ENCODE measurements at regions not wholly inside any gene's neighbourhood (a gene's known extent, or its start where the extent isn't known, plus 50 kb on each side); places are given as distances from the start of the nearest gene placed in this dataset.
A peak's percentile ranks its signal among the peaks of the same experiment; 100 is the strongest.

DNA sequence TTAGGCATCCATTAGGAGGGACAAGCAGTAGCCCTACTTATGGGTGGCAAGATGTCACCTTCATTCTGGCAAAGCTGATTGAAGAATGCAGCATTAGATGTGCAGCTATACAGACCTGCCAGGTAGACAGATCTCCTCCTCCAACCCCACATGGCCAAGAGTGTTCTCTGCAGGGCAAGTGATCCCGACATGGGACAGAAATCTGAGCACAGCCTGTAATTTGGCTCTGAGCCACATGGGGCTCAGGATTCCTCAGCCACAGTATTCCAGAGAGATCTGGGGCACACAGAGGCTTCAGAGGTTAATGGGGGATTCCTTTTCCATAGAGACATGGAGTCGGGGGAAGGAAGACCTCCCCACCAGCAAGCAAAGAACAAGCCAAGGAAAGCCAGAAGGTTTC, 58.7 kb upstream of the GDF10 start (continued):
- TF ChIP-seq ZNF391 (tag by site-specific recombination; IDR thresholded peaks at IDR 0.05; ENCODE audit: borderline replicate concordance, low read depth) (no peak), ZNF664 (tag by site-specific recombination; IDR thresholded peaks at IDR 0.05) (no peak), YY2 (tag by site-specific recombination; IDR thresholded peaks at IDR 0.05) (no peak)
- TF ChIP-seq, protein P1, sequence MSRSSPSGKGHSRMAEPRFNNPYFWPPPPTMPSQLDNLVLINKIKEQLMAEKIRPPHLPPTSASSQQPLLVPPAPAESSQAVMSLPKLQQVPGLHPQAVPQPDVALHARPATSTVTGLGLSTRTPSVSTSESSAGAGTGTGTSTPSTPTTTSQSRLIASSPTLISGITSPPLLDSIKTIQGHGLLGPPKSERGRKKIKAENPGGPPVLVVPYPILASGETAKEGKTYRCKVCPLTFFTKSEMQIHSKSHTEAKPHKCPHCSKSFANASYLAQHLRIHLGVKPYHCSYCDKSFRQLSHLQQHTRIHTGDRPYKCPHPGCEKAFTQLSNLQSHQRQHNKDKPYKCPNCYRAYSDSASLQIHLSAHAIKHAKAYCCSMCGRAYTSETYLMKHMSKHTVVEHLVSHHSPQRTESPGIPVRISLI (tag by site-specific recombination; IDR thresholded peaks at IDR 0.05) = no peak
- TF ChIP-seq, protein P2, sequence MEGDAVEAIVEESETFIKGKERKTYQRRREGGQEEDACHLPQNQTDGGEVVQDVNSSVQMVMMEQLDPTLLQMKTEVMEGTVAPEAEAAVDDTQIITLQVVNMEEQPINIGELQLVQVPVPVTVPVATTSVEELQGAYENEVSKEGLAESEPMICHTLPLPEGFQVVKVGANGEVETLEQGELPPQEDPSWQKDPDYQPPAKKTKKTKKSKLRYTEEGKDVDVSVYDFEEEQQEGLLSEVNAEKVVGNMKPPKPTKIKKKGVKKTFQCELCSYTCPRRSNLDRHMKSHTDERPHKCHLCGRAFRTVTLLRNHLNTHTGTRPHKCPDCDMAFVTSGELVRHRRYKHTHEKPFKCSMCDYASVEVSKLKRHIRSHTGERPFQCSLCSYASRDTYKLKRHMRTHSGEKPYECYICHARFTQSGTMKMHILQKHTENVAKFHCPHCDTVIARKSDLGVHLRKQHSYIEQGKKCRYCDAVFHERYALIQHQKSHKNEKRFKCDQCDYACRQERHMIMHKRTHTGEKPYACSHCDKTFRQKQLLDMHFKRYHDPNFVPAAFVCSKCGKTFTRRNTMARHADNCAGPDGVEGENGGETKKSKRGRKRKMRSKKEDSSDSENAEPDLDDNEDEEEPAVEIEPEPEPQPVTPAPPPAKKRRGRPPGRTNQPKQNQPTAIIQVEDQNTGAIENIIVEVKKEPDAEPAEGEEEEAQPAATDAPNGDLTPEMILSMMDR (tag by site-specific recombination; IDR thresholded peaks at IDR 0.05) = no peak

DNA sequence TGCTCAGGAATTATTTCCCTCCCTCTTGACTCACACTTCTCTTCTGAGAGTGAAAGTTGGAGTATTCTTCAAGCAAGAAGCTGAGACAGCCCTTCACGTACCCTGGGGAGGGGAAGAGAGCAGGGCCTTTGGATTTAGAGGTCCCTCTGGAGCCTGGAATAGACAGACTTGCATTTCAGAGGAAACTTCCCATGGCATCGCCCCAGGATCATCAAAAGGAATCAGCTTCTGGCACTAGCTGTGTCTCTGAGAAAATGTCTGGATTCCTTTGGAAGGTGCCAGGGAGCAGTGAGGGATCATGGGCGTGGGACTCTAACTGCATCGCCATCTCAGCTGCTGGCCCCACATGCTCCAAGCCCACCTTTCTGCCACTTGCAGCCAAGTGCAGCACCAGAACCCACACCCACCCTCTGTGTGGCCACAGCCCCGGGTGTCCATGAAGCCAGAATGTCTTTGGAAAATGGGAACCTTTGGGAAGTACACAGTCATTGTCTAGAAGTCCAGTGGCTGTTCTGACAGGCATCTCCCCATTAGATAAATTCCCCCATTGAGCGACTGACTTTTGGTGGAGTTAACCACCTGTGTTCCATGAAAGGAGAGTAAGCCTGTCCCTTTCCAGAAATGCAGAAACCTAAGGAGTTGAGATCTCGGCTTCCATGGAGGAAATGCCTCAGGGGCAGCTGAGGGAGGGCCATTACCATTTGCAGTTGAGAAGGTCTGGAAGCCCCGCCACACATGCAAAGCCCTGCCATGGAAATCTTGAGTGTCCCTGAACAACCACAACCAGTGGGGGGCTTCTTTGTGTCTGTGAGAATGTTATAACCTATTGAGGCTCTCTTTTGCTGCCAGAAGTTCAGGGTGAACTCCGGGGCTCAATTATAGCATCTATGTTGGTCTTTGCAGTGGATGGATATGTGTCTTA, 57.8 kb upstream of the GDF10 start:
- TF ChIP-seq, protein P3, sequence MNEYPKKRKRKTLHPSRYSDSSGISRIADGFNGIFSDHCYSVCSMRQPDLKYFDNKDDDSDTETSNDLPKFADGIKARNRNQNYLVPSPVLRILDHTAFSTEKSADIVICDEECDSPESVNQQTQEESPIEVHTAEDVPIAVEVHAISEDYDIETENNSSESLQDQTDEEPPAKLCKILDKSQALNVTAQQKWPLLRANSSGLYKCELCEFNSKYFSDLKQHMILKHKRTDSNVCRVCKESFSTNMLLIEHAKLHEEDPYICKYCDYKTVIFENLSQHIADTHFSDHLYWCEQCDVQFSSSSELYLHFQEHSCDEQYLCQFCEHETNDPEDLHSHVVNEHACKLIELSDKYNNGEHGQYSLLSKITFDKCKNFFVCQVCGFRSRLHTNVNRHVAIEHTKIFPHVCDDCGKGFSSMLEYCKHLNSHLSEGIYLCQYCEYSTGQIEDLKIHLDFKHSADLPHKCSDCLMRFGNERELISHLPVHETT (tag by site-specific recombination; IDR thresholded peaks at IDR 0.05) = no peak
- TF ChIP-seq, protein P4, sequence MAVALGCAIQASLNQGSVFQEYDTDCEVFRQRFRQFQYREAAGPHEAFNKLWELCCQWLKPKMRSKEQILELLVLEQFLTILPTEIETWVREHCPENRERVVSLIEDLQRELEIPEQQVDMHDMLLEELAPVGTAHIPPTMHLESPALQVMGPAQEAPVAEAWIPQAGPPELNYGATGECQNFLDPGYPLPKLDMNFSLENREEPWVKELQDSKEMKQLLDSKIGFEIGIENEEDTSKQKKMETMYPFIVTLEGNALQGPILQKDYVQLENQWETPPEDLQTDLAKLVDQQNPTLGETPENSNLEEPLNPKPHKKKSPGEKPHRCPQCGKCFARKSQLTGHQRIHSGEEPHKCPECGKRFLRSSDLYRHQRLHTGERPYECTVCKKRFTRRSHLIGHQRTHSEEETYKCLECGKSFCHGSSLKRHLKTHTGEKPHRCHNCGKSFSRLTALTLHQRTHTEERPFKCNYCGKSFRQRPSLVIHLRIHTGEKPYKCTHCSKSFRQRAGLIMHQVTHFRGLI (tag by site-specific recombination; IDR thresholded peaks at IDR 0.05) = peak; percentile 95
- CTCF ChIA-PET = interaction anchor here (0.6 kb wide), 1 partner anchor 168 kb away, joined by 3 read pairs; no protein-coding TSS in a partner anchor
- Histone ChIP-seq H3K36me3 (ENCODE audit: control insufficient read depth in 2 of 2, insufficient read depth in 1 of 2, low read length in 2 of 2) (no peaks in the 10 kb centered on the region), H3K9me3 (ENCODE audit: control insufficient read depth, insufficient read depth, low read depth, low read length) (no peaks in the 10 kb centered on the region), H3K4me3 (ENCODE audit: low read depth, low read length) (no peak overlapping the region), H3K27ac (ENCODE audit: extremely low read depth, low read depth, low read length) (no peak overlapping the region), H3K4me1 (ENCODE audit: control insufficient read depth, insufficient read depth, low read length) (no peaks in the 10 kb centered on the region)
- POLR2A ChIA-PET = no interaction called here

DNA sequence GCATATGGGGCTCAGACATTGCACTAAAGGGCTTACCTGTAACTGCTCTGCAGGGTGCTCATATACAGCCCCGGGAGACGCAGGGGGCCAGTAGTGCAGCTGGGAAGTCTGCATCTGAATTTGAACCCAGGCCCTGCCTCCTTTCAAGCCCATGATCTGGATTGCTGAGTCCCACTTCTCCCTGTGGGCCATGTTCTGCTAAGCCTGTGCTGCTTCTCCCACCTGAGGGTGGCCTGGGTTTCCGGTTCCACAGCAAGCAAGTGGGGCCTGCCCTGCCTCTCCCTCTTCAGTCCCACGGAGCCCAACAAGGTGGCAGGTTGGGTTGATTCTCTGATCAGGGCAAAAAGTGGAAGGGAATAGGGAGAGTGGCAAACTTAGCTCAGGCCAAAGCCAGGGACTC, 56.6 kb upstream of the GDF10 start:
- H3K27ac ChIP-seq (ENCODE audit: extremely low read depth, low read depth, low read length) = no peak overlapping the region
- CTCF ChIA-PET = no interaction called here
- no peaks in the 10 kb centered on the region for H3K9me3 ChIP-seq (ENCODE audit: control insufficient read depth, insufficient read depth, low read depth, low read length)
- TF ChIP-seq ZNF112 (tag by site-specific recombination; IDR thresholded peaks at IDR 0.05) (no peak), SCRT2 (tag by site-specific recombination; IDR thresholded peaks at IDR 0.05) (no peak), ZNF785 (tag by site-specific recombination; IDR thresholded peaks at IDR 0.05) (no peak), ZNF394 (tag by site-specific recombination; IDR thresholded peaks at IDR 0.05; ENCODE audit: borderline replicate concordance) (no peak), ZNF830 (tag by site-specific recombination; IDR thresholded peaks at IDR 0.05; ENCODE audit: low read depth) (no peak), YY1 (tag by site-specific recombination; IDR thresholded peaks at IDR 0.05) (no peak), SETDB1 (IDR thresholded peaks at IDR 0.05; ENCODE audit: insufficient read length, low read length) (no peak), KLF16 (tag by site-specific recombination; IDR thresholded peaks at IDR 0.05) (no peak), ZNF335 (tag by site-specific recombination; conservative IDR thresholded peaks at IDR 0.05) (no peak), BCL11B (tag by site-specific recombination; IDR thresholded peaks at IDR 0.05; ENCODE audit: low read depth) (no peak), ZNF169 (tag by site-specific recombination; IDR thresholded peaks at IDR 0.05) (no peak), ZNF157 (tag by site-specific recombination; IDR thresholded peaks at IDR 0.05) (no peak), ZNF37A (tag by site-specific recombination; IDR thresholded peaks at IDR 0.05) (no peak)
- TF ChIP-seq, protein P5, sequence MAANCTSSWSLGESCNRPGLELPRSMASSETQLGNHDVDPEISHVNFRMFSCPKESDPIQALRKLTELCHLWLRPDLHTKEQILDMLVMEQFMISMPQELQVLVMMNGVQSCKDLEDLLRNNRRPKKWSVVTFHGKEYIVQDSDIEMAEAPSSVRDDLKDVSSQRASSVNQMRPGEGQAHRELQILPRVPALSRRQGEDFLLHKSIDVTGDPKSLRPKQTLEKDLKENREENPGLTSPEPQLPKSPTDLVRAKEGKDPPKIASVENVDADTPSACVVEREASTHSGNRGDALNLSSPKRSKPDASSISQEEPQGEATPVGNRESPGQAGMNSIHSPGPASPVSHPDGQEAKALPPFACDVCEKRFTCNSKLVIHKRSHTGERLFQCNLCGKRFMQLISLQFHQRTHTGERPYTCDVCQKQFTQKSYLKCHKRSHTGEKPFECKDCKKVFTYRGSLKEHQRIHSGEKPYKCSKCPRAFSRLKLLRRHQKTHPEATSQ (tag by site-specific recombination; IDR thresholded peaks at IDR 0.05) = no peak
- TF ChIP-seq, protein P6, sequence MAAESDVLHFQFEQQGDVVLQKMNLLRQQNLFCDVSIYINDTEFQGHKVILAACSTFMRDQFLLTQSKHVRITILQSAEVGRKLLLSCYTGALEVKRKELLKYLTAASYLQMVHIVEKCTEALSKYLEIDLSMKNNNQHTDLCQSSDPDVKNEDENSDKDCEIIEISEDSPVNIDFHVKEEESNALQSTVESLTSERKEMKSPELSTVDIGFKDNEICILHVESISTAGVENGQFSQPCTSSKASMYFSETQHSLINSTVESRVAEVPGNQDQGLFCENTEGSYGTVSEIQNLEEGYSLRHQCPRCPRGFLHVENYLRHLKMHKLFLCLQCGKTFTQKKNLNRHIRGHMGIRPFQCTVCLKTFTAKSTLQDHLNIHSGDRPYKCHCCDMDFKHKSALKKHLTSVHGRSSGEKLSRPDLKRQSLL (tag by site-specific recombination; IDR thresholded peaks at IDR 0.05) = no peak
- POLR2A ChIA-PET = no interaction called here
- no peak overlapping the region for H3K4me3 ChIP-seq (ENCODE audit: low read depth, low read length)
- H3K4me1 ChIP-seq (ENCODE audit: control insufficient read depth, insufficient read depth, low read length) = no peaks in the 10 kb centered on the region
- H3K36me3 ChIP-seq (ENCODE audit: control insufficient read depth in 2 of 2, insufficient read depth in 1 of 2, low read length in 2 of 2) = no peaks in the 10 kb centered on the region

Data from HEK293 (cell line).